ENCODE measurements at regions not wholly inside any gene's neighbourhood (a gene's known extent, or its start where the extent isn't known, plus 50 kb on each side); places are given as distances from the start of the nearest gene placed in this dataset.

GRCh38 chr2:62304429-62305417, 108.8 kb downstream of the B3GNT2 start:
- DNase-seq (ENCODE audit: low read depth in 3 of 3): no peak

- DNase-seq (ENCODE audit: low read depth in 3 of 3): no peak
Observed at GRCh38 chr2:62303788-62304187, 107.9 kb downstream of the B3GNT2 start.

DNA sequence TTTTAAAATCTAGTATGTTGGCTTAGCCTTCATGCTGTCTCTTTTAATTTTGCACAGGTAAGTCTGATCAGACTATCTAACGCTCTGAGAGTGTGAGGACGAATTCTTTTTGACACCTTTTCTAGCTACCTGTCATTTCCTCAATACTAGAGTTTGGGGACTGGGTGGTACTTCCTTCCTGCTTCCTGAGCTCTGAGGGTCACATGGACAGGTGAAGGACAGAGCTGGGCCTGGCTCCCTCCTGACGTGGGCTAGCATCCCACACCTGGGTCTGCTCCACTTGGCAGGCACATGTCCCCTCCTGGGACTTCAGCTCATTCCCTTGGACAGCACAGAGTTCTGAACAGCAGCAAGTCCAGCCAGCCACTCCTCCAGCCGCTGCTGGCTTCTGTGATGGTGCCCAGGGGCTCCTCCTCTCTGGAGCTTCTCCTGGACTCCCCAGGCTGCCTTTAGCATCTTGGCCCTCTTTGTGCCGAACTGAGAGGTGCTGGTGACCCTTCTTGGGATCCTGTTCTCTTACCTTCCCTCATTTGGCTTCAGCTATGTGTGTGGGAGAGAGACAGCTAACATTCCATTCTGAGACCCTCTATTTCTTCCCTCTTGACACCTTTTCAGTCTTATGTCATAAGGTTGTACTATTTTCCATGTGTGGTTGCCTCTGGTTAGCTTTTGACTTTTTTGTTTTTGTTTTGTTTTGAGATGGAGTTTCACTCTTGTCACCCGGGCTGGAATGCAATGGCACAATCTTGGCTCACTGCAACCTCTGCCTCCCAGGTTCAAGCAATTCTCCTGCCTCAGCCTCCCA, 106.9 kb downstream of the B3GNT2 start:
- no peak for DNase-seq (ENCODE audit: low read depth in 3 of 3)

GRCh38 chr2:62300925-62301324, 105.0 kb downstream of the B3GNT2 start:
- no peak for DNase-seq (ENCODE audit: low read depth in 3 of 3)

GRCh38 chr2:62297624-62298010, 101.7 kb downstream of the B3GNT2 start:
- DNase-seq (ENCODE audit: low read depth in 3 of 3): no peak

GRCh38 chr2:62296832-62297623, 101.1 kb downstream of the B3GNT2 start:
- DNase-seq (ENCODE audit: low read depth in 3 of 3): no peak

- no peak for DNase-seq (ENCODE audit: low read depth in 3 of 3)
Observed at GRCh38 chr2:62296034-62296831, 100.3 kb downstream of the B3GNT2 start.

DNA sequence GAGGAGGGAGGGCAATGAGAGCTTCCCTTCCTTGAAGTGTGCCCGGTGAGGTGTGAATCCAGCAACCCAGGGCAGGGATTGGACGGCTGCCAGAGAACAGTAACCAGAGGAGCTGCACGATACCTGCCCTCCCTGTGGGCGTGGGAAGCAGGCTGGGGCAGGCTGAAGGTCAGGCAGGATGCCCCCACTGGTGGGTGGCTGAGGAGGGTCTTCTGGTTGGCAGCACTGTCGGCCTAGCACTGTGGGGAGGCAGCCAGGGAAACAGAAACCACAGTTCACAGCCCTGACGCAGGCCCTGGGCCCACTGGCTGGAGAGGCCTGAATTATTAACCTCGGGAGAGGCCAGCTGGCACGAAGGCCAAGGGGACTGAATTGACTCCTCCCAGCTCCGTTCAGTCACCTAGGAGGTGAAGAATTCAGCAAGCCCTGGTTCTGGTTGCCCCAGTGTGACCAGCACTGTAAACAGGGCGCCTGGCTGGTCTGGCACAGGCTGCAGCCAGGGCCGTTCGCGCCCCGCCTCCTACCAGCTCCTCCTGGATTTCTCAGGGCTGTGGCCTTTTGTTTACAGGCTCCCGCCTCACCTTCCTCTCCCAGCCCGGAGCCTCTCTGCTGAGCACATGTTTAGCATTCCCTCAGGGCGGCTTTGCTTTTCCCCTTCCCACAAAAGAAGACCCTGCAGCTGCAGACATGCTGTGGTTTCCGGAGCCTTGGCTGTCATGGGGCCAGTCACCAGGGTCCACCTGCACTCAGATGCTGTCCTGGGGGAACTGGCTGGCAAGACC, 97.8 kb downstream of the B3GNT2 start:
- DNase-seq (ENCODE audit: low read depth in 3 of 3): no peak

DNA sequence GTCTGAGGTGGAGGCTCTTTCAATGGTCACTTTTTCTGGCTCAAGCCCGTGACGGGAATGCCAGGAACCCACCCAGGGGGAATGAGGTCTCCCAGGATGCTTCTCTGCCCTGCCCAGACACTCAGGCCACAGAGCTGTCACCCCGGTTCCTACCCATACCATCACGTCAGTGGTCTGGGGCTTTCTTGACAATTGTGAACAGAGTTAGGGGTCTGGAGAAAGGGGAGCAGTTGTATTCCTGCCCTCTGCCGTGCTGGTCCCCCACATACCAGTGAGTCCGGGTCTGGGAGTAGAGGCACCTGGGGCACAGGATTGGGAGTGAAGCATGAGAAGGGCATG, 97.2 kb downstream of the B3GNT2 start:
- no peak for DNase-seq (ENCODE audit: low read depth in 3 of 3)

- no peak for DNase-seq (ENCODE audit: low read depth in 3 of 3)
Observed at GRCh38 chr2:62292190-62292589, 96.3 kb downstream of the B3GNT2 start.

GRCh38 chr2:62291517-62292137, 95.7 kb downstream of the B3GNT2 start:
- DNase-seq (ENCODE audit: low read depth in 3 of 3): no peak

DNA sequence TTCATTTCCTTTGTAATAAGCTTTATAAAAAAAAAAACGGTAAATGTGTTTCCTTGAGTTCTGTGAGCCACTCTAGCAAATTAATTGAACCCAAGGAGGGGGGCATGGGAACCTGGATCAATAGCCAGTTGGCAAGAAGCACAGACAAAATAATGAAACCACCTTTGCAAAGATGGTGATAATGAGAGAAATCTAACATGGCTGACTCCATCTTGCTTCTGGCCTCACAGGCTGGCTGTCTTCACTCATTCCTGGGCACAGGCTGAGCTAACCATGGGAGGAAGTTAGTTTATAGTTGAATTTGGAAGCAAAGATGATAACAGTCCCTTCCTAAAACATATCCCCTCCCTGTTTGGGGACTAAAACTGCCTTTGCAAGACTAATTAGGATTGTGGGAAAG, 95.1 kb downstream of the B3GNT2 start:
- no peak for DNase-seq (ENCODE audit: low read depth in 3 of 3)

DNA sequence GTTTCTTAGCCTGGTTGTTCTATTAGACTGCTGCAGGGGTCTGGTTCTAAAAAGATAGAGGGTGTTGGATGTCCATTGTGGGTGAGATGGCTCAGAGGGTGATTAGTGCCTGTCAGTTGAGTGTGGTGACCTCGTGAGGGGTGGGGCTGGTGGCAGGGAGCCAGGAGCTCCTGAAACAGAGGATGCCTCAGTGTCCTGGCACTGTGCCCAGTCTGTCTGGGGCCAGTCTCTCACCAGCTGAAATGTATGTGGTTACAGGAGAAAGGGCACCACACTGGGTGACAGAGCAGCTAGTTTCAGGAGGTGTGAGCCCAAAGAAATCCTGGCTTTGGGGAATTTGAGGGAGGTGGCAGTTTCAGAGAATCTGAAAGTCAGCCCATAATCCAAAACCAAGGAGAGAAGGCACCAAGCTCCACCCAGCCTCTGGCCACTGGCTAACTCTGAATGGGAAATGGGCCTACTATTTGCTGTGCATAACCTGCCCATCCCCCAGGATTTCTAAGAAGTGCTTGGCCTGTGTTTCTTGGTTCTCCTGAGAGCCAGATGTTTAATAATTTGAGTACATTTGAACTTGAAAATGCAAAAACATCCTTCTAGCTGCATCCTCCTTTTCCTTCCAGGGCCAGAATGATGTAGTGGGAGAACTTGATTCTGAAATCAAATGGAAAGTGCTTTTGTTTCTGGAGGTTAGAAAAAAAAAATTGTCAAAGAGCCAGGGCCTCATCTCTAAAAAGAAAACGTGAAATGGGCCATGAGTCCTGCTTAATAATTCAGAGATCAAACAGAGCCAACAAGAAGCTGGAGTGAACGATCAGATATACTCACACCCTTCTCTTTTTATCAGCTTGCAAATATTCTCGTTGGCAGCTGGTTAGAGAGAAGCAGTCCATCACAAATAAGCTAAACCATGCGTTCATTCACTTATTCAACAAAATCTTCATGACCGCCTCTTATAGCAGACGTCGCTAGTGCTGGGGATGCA, 92.3 kb downstream of the B3GNT2 start:
- DNase-seq (ENCODE audit: low read depth in 3 of 3): no peak

- DNase-seq (ENCODE audit: low read depth in 3 of 3): no peak
Observed at GRCh38 chr2:62287282-62287681, 91.4 kb downstream of the B3GNT2 start.

DNA sequence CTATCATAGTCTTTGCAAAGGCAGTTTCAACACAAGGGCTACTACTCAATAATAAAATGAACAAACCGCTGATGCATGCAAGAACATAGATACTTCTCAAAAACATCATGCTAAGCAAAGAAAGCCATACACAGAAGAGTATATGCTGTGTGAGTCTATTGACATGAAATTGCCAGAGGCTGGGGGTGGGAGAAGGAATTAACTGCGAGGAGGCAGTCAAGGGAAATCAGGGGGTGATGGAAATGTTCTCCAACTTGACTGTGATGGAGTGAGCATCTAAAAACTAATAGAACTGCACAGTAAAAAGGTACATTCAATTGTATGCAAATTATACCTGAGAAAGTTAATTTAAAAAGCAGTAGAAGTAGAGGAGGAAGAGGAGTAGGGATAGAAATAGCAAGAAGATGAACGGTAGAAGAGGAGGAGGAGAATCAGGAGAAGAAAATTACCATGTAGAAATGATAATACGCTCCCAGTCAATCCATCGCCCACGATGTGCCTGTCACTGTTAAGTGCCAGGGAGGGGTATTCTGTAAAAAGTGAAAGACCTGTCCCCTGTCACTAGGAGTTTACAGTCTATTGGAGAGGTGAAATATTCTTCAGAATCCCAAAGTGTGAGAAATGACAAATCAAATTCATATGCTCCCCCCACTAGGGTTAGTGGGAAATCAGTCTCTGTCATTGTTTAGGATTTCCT, 90.3 kb downstream of the B3GNT2 start:
- DNase-seq (ENCODE audit: low read depth in 3 of 3): no peak

- no peak for DNase-seq (ENCODE audit: low read depth in 3 of 3)
Observed at GRCh38 chr2:62284980-62285379, 89.1 kb downstream of the B3GNT2 start.

DNA sequence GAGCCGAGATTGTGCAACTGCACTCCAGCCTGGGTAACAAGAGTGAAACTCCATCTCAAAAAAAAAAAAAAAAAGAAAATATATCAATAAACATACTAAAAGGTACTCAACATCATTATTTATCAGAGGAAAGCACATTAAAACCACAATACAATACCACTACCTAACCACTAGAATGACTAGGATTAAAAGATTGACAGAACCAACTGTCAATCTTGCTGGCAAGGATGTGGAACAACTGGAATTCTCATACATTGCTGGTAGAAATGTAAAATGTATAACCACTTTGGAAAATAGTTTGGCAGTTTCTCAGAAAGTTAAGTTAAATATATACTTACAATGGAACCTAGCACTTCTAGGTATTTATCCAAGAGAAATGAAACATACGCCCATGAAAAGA, 88.6 kb downstream of the B3GNT2 start:
- DNase-seq (ENCODE audit: low read depth in 3 of 3): no peak

DNA sequence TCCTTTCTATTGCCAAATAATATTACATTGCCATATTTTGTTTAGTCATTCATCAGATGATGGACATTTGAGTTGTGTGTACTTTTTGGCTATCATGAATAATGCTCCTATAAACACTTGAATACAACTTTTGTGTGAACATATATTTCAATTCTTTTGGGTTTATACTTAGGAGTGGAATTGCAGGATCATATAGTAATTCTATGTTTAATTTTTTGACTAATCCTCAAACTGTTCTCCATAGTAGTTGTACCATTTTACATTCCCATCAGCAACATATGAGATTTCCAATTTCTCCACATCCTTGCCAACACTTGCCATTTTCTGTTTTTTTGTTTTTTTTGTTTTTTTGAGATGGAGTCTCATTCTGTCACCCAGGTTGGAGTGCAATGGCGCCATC, 87.2 kb downstream of the B3GNT2 start:
- no peak for DNase-seq (ENCODE audit: low read depth in 3 of 3)

All from stimulated activated CD4-positive, alpha-beta T cell treated with anti-CD3 and anti-CD28 coated beads, TNF-alpha, amount 100 ng/mL, for 4 hours (primary cell).